ENCODE measurements at regions not wholly inside any gene's neighbourhood (a gene's known extent, or its start where the extent isn't known, plus 50 kb on each side); places are given as distances from the start of the nearest gene placed in this dataset.

- Mint-ChIP-seq H3K27me3 (no peaks in the 10 kb centered on the region), H3K9me3 (peaks cover 11% of the 10 kb centered on the region), H3K4me1 (no peaks in the 10 kb centered on the region), H3K36me3 (ENCODE audit: low read depth) (no peaks in the 10 kb centered on the region), H3K27ac (no peak overlapping the region), H3K4me3 (no peak overlapping the region)
- DNase-seq (no peak), ATAC-seq (no peak)
These were observed 51.0 kb upstream of the DSC1 start for GRCh38 chr18:31213641-31214040.

GRCh38 chr18:31217038-31217849, 54.6 kb upstream of the DSC1 start:
- Mint-ChIP-seq H3K27me3 (no peaks in the 10 kb centered on the region), H3K36me3 (ENCODE audit: low read depth) (no peaks in the 10 kb centered on the region), H3K27ac (no peak overlapping the region), H3K9me3 (peaks cover 28% of the 10 kb centered on the region), H3K4me1 (no peaks in the 10 kb centered on the region), H3K4me3 (no peak overlapping the region)
- ATAC-seq (no peak), DNase-seq (no peak)

GRCh38 chr18:31218671-31219383, 56.2 kb upstream of the DSC1 start:
- Mint-ChIP-seq H3K4me1 (no peaks in the 10 kb centered on the region), H3K36me3 (ENCODE audit: low read depth) (no peaks in the 10 kb centered on the region), H3K9me3 (peaks cover 31% of the 10 kb centered on the region), H3K27ac (no peak overlapping the region), H3K4me3 (no peak overlapping the region), H3K27me3 (no peaks in the 10 kb centered on the region)
- ATAC-seq (no peak), DNase-seq (no peak)

GRCh38 chr18:31219395-31219794, 56.7 kb upstream of the DSC1 start:
- no peak overlapping the region for H3K27ac Mint-ChIP-seq
- ATAC-seq (no peak), DNase-seq (no peak)
- no peaks in the 10 kb centered on the region for H3K27me3 Mint-ChIP-seq
- H3K36me3 Mint-ChIP-seq (ENCODE audit: low read depth): no peaks in the 10 kb centered on the region
- no peaks in the 10 kb centered on the region for H3K4me1 Mint-ChIP-seq
- H3K9me3 Mint-ChIP-seq: peaks cover 31% of the 10 kb centered on the region
- H3K4me3 Mint-ChIP-seq: no peak overlapping the region

GRCh38 chr18:31223371-31223770, 60.7 kb upstream of the DSC1 start:
- peaks cover 23% of the 10 kb centered on the region for H3K9me3 Mint-ChIP-seq
- H3K27ac Mint-ChIP-seq: no peak overlapping the region
- H3K27me3 Mint-ChIP-seq: no peaks in the 10 kb centered on the region
- ATAC-seq: no peak
- no peak for DNase-seq
- H3K36me3 Mint-ChIP-seq (ENCODE audit: low read depth): no peaks in the 10 kb centered on the region
- H3K4me3 Mint-ChIP-seq: no peak overlapping the region
- no peaks in the 10 kb centered on the region for H3K4me1 Mint-ChIP-seq

- Mint-ChIP-seq H3K4me3 (no peak overlapping the region), H3K4me1 (no peaks in the 10 kb centered on the region), H3K27ac (no peak overlapping the region), H3K9me3 (peaks cover 13% of the 10 kb centered on the region), H3K36me3 (ENCODE audit: low read depth) (no peaks in the 10 kb centered on the region), H3K27me3 (no peaks in the 10 kb centered on the region)
- ATAC-seq (no peak), DNase-seq (no peak)
These were observed 63.0 kb upstream of the DSC1 start for GRCh38 chr18:31225668-31226067.

- Mint-ChIP-seq H3K9me3 (no peaks in the 10 kb centered on the region), H3K4me1 (no peaks in the 10 kb centered on the region), H3K27ac (no peak overlapping the region), H3K4me3 (no peak overlapping the region), H3K27me3 (no peaks in the 10 kb centered on the region), H3K36me3 (ENCODE audit: low read depth) (no peaks in the 10 kb centered on the region)
- ATAC-seq: no peak
- no peak for DNase-seq
These were observed 65.0 kb upstream of the DSC1 start for GRCh38 chr18:31227497-31228229.

- Mint-ChIP-seq H3K9me3 (no peaks in the 10 kb centered on the region), H3K27me3 (no peaks in the 10 kb centered on the region), H3K27ac (no peak overlapping the region), H3K4me1 (no peaks in the 10 kb centered on the region), H3K4me3 (no peak overlapping the region), H3K36me3 (ENCODE audit: low read depth) (no peaks in the 10 kb centered on the region)
- DNase-seq (no peak), ATAC-seq (no peak)
These were observed 67.2 kb upstream of the DSC1 start for GRCh38 chr18:31229829-31230228.

- Mint-ChIP-seq H3K36me3 (ENCODE audit: low read depth) (no peaks in the 10 kb centered on the region), H3K9me3 (no peaks in the 10 kb centered on the region), H3K4me3 (no peak overlapping the region), H3K4me1 (no peaks in the 10 kb centered on the region), H3K27me3 (no peaks in the 10 kb centered on the region), H3K27ac (no peak overlapping the region)
- DNase-seq (no peak), ATAC-seq (no peak)
These were observed 67.8 kb upstream of the DSC1 start for GRCh38 chr18:31230495-31230894.

GRCh38 chr18:31232013-31232412, 69.4 kb upstream of the DSC1 start:
- H3K27ac Mint-ChIP-seq: no peak overlapping the region
- no peak overlapping the region for H3K4me3 Mint-ChIP-seq

GRCh38 chr18:31232775-31233424, 70.2 kb upstream of the DSC1 start:
- Mint-ChIP-seq H3K9me3 (no peaks in the 10 kb centered on the region), H3K4me3 (no peak overlapping the region), H3K27ac (no peak overlapping the region), H3K4me1 (no peaks in the 10 kb centered on the region), H3K36me3 (ENCODE audit: low read depth) (no peaks in the 10 kb centered on the region), H3K27me3 (no peaks in the 10 kb centered on the region)
- no peak for DNase-seq
- no peak for ATAC-seq

More at GRCh38 chr18:31232013-31232412, 69.4 kb upstream of the DSC1 start:
- no peaks in the 10 kb centered on the region for H3K36me3 Mint-ChIP-seq (ENCODE audit: low read depth)
- no peaks in the 10 kb centered on the region for H3K9me3 Mint-ChIP-seq
- ATAC-seq: no peak
- H3K27me3 Mint-ChIP-seq: no peaks in the 10 kb centered on the region
- DNase-seq: no peak
- no peaks in the 10 kb centered on the region for H3K4me1 Mint-ChIP-seq

- H3K27ac Mint-ChIP-seq: no peak overlapping the region
- no peaks in the 10 kb centered on the region for H3K36me3 Mint-ChIP-seq (ENCODE audit: low read depth)
- ATAC-seq: no peak
These were observed 71.1 kb upstream of the DSC1 start for GRCh38 chr18:31233621-31234275.

GRCh38 chr18:31235856-31236255, 73.2 kb upstream of the DSC1 start:
- H3K4me1 Mint-ChIP-seq: no peaks in the 10 kb centered on the region
- H3K9me3 Mint-ChIP-seq: no peaks in the 10 kb centered on the region
- H3K27ac Mint-ChIP-seq: no peak overlapping the region
- ATAC-seq (no peak), DNase-seq (no peak)
- no peak overlapping the region for H3K4me3 Mint-ChIP-seq
- H3K27me3 Mint-ChIP-seq: no peaks in the 10 kb centered on the region
- no peaks in the 10 kb centered on the region for H3K36me3 Mint-ChIP-seq (ENCODE audit: low read depth)

More at GRCh38 chr18:31233621-31234275, 71.1 kb upstream of the DSC1 start:
- H3K4me1 Mint-ChIP-seq: no peaks in the 10 kb centered on the region
- H3K27me3 Mint-ChIP-seq: no peaks in the 10 kb centered on the region
- DNase-seq: no peak
- no peaks in the 10 kb centered on the region for H3K9me3 Mint-ChIP-seq
- H3K4me3 Mint-ChIP-seq: no peak overlapping the region

GRCh38 chr18:31237142-31237541, 74.5 kb upstream of the DSC1 start:
- H3K27ac Mint-ChIP-seq: no peak overlapping the region
- H3K4me1 Mint-ChIP-seq: no peaks in the 10 kb centered on the region
- no peaks in the 10 kb centered on the region for H3K36me3 Mint-ChIP-seq (ENCODE audit: low read depth)
- ATAC-seq (no peak), DNase-seq (no peak)
- H3K4me3 Mint-ChIP-seq: no peak overlapping the region
- no peaks in the 10 kb centered on the region for H3K27me3 Mint-ChIP-seq
- no peaks in the 10 kb centered on the region for H3K9me3 Mint-ChIP-seq

Data from activated naive CD8-positive, alpha-beta T cell treated with anti-CD3 and anti-CD28 coated beads, Interleukin-2, amount 50 U/mL, for 24 hours (primary cell).